Left lung (tissue), 4 donors: ENCODE measurements at regions not wholly inside any gene's neighbourhood (a gene's known extent, or its start where the extent isn't known, plus 50 kb on each side); places are given as distances from the start of the nearest gene placed in this dataset.

Experiments
- ATAC-seq: fragments of 200-7000 bp; cut with Tn5 transposase; one replicate; pipeline ENCODE4 v1.9.1; 2020; ENCODE audit warnings: moderate library complexity
- DNase-seq, 4 donors: peaks; one replicate each; pipeline ENCODE4 v3.0.0-alpha.2; 2013 to 2020
- H3K27ac ChIP-seq, 2 donors: fragments of 200-600 bp; sonication (generic) in 1 of 2; one replicate each; pipeline versions ENCODE4 v1.5.0 to v1.8.0; 2020 to 2021
- H3K27me3 ChIP-seq, 2 donors: fragments of 200-600 bp; sonication (generic) in 1 of 2; one replicate each; pipeline versions ENCODE4 v1.5.0 to v1.8.0; 2020 to 2021
- H3K36me3 ChIP-seq, 2 donors: fragments of 200-600 bp; sonication (generic) in 1 of 2; one replicate each; pipeline versions ENCODE4 v1.5.0 to v1.8.0; 2020 to 2021
- H3K4me1 ChIP-seq, 2 donors: fragments of 200-600 bp; one replicate each; pipeline ENCODE4 v1.8.0; 2021
- H3K4me3 ChIP-seq, 2 donors: fragments of 200-600 bp; sonication (generic) in 1 of 2; one replicate each; pipeline versions ENCODE4 v1.5.0 to v1.8.0; 2020 to 2021; ENCODE audit warnings: mild to moderate bottlenecking in 1 of 2
- H3K9me3 ChIP-seq, 2 donors: fragments of 200-600 bp; sonication (generic) in 1 of 2; one replicate each; pipeline versions ENCODE4 v1.5.0 to v1.8.0; 2020 to 2021
- CTCF ChIP-seq, 2 donors: fragments of 200-600 bp; sonication (generic) in 1 of 2; IDR thresholded peaks; one replicate each; pipeline versions ENCODE4 v1.5.0 to v1.8.0; 2021; ENCODE audit warnings: antibody characterized with exemption in 2 of 2
- intact Hi-C, 2 donors: fragments of 100-400 bp; cut with DNase I; formaldehyde crosslinking; loops; one replicate each; pipeline versions ENCODE4 v1.11.2 to v1.14.2; 2022
- donor health status: DM: no; HTN: yes; CAD: no.
- donor health status: DM: no; HTN: no; CAD: no.

DNA sequence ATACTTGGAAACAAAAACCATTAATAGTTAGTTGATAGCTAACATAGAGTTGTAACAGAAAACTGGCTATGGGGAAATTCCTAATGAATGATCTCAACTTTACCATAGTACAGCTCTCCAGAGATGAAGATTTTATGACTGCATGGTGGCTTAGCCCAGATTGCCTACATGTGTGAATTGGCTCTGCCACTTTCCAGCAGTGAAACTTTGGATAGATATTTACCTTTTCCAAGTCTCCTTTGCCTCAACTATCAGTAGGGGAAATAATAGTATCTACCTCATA is 161.1 kb downstream of the LACC1 start:
- H3K27ac ChIP-seq, result no peak overlapping the region
- H3K9me3 ChIP-seq, result no peaks in the 10 kb centered on the region
- DNase-seq (no peak), ATAC-seq (peak; percentile 46)
- no peak for TF ChIP-seq CTCF (IDR thresholded peaks at IDR 0.05)
- no peaks in the 10 kb centered on the region for H3K36me3 ChIP-seq
- H3K4me1 ChIP-seq, result no peaks in the 10 kb centered on the region
- H3K4me3 ChIP-seq, result no peak overlapping the region
- H3K27me3 ChIP-seq, result no peaks in the 10 kb centered on the region
- intact Hi-C loops, result loop anchor here in 1 of 2 donors (5.0 to 10.0 kb wide), 2 partner anchors 128 to 404 kb away; no protein-coding TSS in a partner anchor

GRCh38 chr13:44044547-44045179 is 165.0 kb downstream of the LACC1 start:
- no peaks in the 10 kb centered on the region for H3K9me3 ChIP-seq
- intact Hi-C loops, result loop anchor here in 1 of 2 donors (5.0 to 10.0 kb wide), 2 partner anchors 132 to 400 kb away; no protein-coding TSS in a partner anchor
- ATAC-seq, result no peak
- no peaks in the 10 kb centered on the region for H3K27me3 ChIP-seq
- H3K4me1 ChIP-seq, result no peaks in the 10 kb centered on the region
- DNase-seq, result no peak
- no peak overlapping the region for H3K27ac ChIP-seq
- H3K4me3 ChIP-seq, result no peak overlapping the region
- TF ChIP-seq CTCF (IDR thresholded peaks at IDR 0.05), result no peak
- H3K36me3 ChIP-seq, result no peaks in the 10 kb centered on the region

DNA sequence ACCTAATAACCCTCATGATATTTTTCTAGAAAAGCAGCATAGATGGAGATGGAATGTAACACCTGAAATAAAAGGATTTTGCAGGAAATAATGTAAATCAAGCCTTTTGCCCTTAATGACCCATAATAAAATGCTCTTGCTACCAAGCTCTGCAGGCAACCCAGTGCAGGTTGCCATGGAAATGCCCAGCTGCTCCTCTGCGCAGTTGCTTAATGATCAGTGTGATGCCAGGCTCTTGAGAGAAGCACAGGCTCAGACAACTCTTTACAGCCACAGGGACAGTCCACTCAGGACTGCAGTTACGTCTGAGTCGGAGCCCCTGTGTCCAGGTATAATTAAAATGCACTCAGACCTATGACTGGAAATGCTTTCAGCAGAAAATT is 165.5 kb downstream of the LACC1 start:
- TF ChIP-seq CTCF (IDR thresholded peaks at IDR 0.05), result no peak

GRCh38 chr13:44046428-44046827 is 166.7 kb downstream of the LACC1 start:
- intact Hi-C loops, result loop anchor here in 1 of 2 donors (10.0 kb wide), 1 partner anchor 398 kb away; no protein-coding TSS in a partner anchor
- no peaks in the 10 kb centered on the region for H3K27me3 ChIP-seq
- no peaks in the 10 kb centered on the region for H3K36me3 ChIP-seq
- H3K4me3 ChIP-seq, result no peak overlapping the region
- no peak for TF ChIP-seq CTCF (IDR thresholded peaks at IDR 0.05)
- no peak for ATAC-seq
- no peak overlapping the region for H3K27ac ChIP-seq
- H3K4me1 ChIP-seq, result no peaks in the 10 kb centered on the region
- no peak for DNase-seq
- H3K9me3 ChIP-seq, result no peaks in the 10 kb centered on the region

More for the DNA sequence above, 165.5 kb downstream of the LACC1 start:
- no peaks in the 10 kb centered on the region for H3K9me3 ChIP-seq
- intact Hi-C loops, result loop anchor here in 1 of 2 donors (10.0 kb wide), 1 partner anchor 400 kb away; no protein-coding TSS in a partner anchor
- H3K4me3 ChIP-seq, result no peak overlapping the region
- no peak overlapping the region for H3K27ac ChIP-seq
- no peaks in the 10 kb centered on the region for H3K4me1 ChIP-seq
- ATAC-seq (no peak), DNase-seq (no peak)
- no peaks in the 10 kb centered on the region for H3K36me3 ChIP-seq
- no peaks in the 10 kb centered on the region for H3K27me3 ChIP-seq

GRCh38 chr13:44048326-44048725 is 168.6 kb downstream of the LACC1 start:
- Histone ChIP-seq H3K4me3 (no peak overlapping the region), H3K4me1 (no peaks in the 10 kb centered on the region), H3K36me3 (no peaks in the 10 kb centered on the region), H3K27me3 (no peaks in the 10 kb centered on the region), H3K9me3 (no peaks in the 10 kb centered on the region), H3K27ac (no peak overlapping the region)
- no peak for TF ChIP-seq CTCF (IDR thresholded peaks at IDR 0.05)
- intact Hi-C loops, result loop anchor here in 1 of 2 donors (10.0 kb wide), 1 partner anchor 396 kb away; no protein-coding TSS in a partner anchor
- ATAC-seq (no peak), DNase-seq (no peak)
